Liver (tissue), 8 donors: ENCODE measurements at regions not wholly inside any gene's neighbourhood (a gene's known extent, or its start where the extent isn't known, plus 50 kb on each side); places are given as distances from the start of the nearest gene placed in this dataset.

Experiments used
- DNase-seq: peaks from one replicate; pipeline ENCODE4 v3.0.0-alpha.2; 2017; ENCODE audit warnings: low spot score
- H3K27ac ChIP-seq, 2 donors: one replicate each; pipeline ENCODE4 v1.7.0; 2013; ENCODE audit warnings: inconsistent platforms in 2 of 2, low read length in 2 of 2, control low read depth in 1 of 2, low read depth in 1 of 2, mild to moderate bottlenecking in 1 of 2
- H3K27me3 ChIP-seq, 4 donors: one replicate each; pipeline versions ENCODE4 v1.6.1 to v1.7.0; 2013; ENCODE audit warnings: low read length in 3 of 4, inconsistent platforms in 1 of 4, mild to moderate bottlenecking in 1 of 4, moderate library complexity in 1 of 4; ENCODE audit not compliant: control insufficient read depth in 4 of 4, insufficient read depth in 4 of 4
- H3K36me3 ChIP-seq, 4 donors: one replicate each; pipeline versions ENCODE4 v1.6.1 to v1.7.0; 2013; ENCODE audit warnings: low read length in 3 of 4, mild to moderate bottlenecking in 3 of 4, low read depth in 1 of 4, moderate library complexity in 1 of 4; ENCODE audit not compliant: control insufficient read depth in 4 of 4, insufficient read depth in 3 of 4
- H3K4me1 ChIP-seq, 4 donors: one replicate each; pipeline versions ENCODE4 v1.6.1 to v1.7.0; 2013; ENCODE audit warnings: low read length in 3 of 4, mild to moderate bottlenecking in 3 of 4, moderate library complexity in 1 of 4; ENCODE audit not compliant: control insufficient read depth in 4 of 4, insufficient read depth in 4 of 4
- H3K4me3 ChIP-seq, 3 donors: one replicate each; pipeline versions ENCODE4 v1.6.1 to v1.7.0; 2013; ENCODE audit warnings: low read length in 3 of 3, control low read depth in 1 of 3, low read depth in 1 of 3, mild to moderate bottlenecking in 1 of 3
- H3K9ac ChIP-seq, 2 donors: one replicate each; pipeline ENCODE4 v1.7.0; 2013; ENCODE audit warnings: low read length in 2 of 2, mild to moderate bottlenecking in 2 of 2, moderate library complexity in 2 of 2, control low read depth in 1 of 2, low read depth in 1 of 2
- H3K9me3 ChIP-seq, 4 donors: one replicate each; pipeline versions ENCODE4 v1.6.1 to v1.7.0; 2013; ENCODE audit warnings: low read length in 3 of 4; ENCODE audit not compliant: control insufficient read depth in 4 of 4
- EGR1 ChIP-seq, 2 donors: IDR thresholded peaks; 2 replicates each; pipeline ENCODE4 v1.6.1; 2016 to 2018; ENCODE audit warnings: antibody characterized with exemption in 2 of 2, low read depth in 2 of 2
- FOXA1 ChIP-seq: IDR thresholded peaks from 2 replicates; pipeline ENCODE4 v1.6.1; 2016; ENCODE audit warnings: antibody characterized with exemption
- FOXA2 ChIP-seq: IDR thresholded peaks from 2 replicates; pipeline ENCODE4 v1.6.1; 2016; ENCODE audit warnings: antibody characterized with exemption
- GABPA ChIP-seq, 2 donors: IDR thresholded peaks in 1 of 2; conservative IDR thresholded peaks in 1 of 2; 2 replicates each; pipeline ENCODE4 v1.6.1; 2016; ENCODE audit warnings: antibody characterized with exemption in 2 of 2, mild to moderate bottlenecking in 1 of 2, moderate library complexity in 1 of 2
- HNF4A ChIP-seq, 2 donors: conservative IDR thresholded peaks; 2 replicates each; pipeline ENCODE4 v1.6.1; 2016; ENCODE audit warnings: antibody characterized with exemption in 2 of 2, mild to moderate bottlenecking in 2 of 2
- HNF4G ChIP-seq: IDR thresholded peaks from 2 replicates; pipeline ENCODE4 v1.6.1; 2016; ENCODE audit warnings: antibody characterized with exemption
- JUND ChIP-seq, 2 donors: IDR thresholded peaks; 2 replicates each; pipeline ENCODE4 v1.6.1; 2016; ENCODE audit warnings: antibody characterized with exemption in 2 of 2
- NR2F2 ChIP-seq: IDR thresholded peaks from 2 replicates; pipeline ENCODE4 v1.6.1; 2016; ENCODE audit warnings: antibody characterized with exemption
- RAD21 ChIP-seq, 2 donors: IDR thresholded peaks; 2 replicates each; pipeline ENCODE4 v1.6.1; 2016; ENCODE audit warnings: antibody characterized with exemption in 2 of 2, mild to moderate bottlenecking in 2 of 2
- RXRA ChIP-seq, 2 donors: IDR thresholded peaks; 2 replicates each; pipeline ENCODE4 v1.6.1; 2017 to 2018; ENCODE audit warnings: antibody characterized with exemption in 2 of 2, mild to moderate bottlenecking in 1 of 2
- SP1 ChIP-seq: IDR thresholded peaks from 2 replicates; pipeline ENCODE4 v1.6.1; 2018; ENCODE audit warnings: antibody characterized with exemption, mild to moderate bottlenecking
- TAF1 ChIP-seq: conservative IDR thresholded peaks from 2 replicates; pipeline ENCODE4 v1.6.1; 2016; ENCODE audit warnings: antibody characterized with exemption, mild to moderate bottlenecking
- WGBS: extraction: QIAGEN DNeasy Blood & Tissue Kit; methylation state at CpG from one replicate; pipeline ENCODE4 v1.1.7; 2013; 5-methylcytosine and 5-hydroxymethylcytosine counted together
- TF ChIP-seq, protein P1 (sequence below): IDR thresholded peaks from 2 replicates; pipeline ENCODE4 v1.6.1; 2016; ENCODE audit warnings: antibody characterized with exemption
- TF ChIP-seq, protein P2 (sequence below): fragments of 150-350 bp; IDR thresholded peaks from 2 replicates; pipeline ENCODE4 v1.5.1; 2017; ENCODE audit warnings: improper control_type of control experiment, low read depth, low read length; ENCODE audit not compliant: missing input control
- TF ChIP-seq, protein P3 (sequence below): IDR thresholded peaks from 2 replicates; pipeline ENCODE4 v1.6.1; 2016; ENCODE audit warnings: antibody characterized with exemption
- TF ChIP-seq, protein P4 (sequence below): IDR thresholded peaks from 2 replicates; pipeline ENCODE4 v1.6.1; 2016; ENCODE audit warnings: antibody characterized with exemption, mild to moderate bottlenecking
- donor health status: healthy.
- donor health status: healthy.
- donor health status: healthy.
- donor health status: healthy.
- donor health status: healthy.

DNA sequence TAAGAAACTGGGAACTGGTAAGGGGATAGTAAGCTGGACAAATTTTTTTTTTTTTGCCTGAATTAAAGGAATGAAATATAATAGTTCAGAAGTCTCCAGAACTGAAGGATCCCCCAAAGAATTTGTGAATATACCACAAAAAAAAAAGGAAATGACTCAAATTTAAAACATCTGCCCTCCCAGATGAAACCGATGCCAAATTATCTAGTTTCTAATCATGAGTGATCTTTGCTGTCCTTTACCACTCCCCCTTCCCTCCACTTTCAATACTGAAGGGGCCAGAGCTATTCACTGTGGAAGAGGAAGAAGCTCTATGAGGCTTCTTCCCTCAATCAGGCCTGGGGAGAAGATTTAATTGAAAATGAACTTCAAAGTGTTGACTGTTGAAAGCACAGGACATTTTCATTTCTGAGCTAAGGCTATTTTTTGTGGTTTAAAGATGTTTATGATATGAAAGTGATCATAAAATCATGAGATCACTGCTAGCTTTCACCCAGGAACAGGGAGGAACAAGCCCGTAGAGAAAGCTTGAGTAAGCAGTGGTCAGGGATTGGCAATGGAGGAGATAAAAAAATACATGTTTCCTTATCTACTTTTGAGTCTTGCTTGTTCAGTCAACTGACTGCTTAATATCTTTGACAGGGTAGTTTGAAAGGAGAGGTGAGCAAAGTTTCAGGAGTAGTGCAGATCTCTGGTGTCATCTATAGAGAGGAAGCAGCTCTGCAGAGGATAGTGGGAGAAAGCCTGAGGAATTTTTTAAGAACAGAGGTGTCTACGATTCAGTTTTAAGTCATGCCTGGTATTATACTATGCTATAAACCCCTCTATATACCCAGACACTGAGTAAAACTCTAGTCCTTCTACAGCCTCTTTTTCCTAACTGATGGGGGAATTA is 409.5 kb upstream of the FIGN start:
- H3K27ac ChIP-seq: no peak overlapping the region
- H3K4me1 ChIP-seq: no peaks in the 10 kb centered on the region
- WGBS: 61% methylated on average over 3 of the region's 3 CpGs
- no peak overlapping the region for H3K9ac ChIP-seq
- no peak overlapping the region for H3K4me3 ChIP-seq
- H3K36me3 ChIP-seq: no peaks in the 10 kb centered on the region
- no peak for DNase-seq
- no peaks in the 10 kb centered on the region for H3K9me3 ChIP-seq
- TF ChIP-seq SP1 (no peak), HNF4A (conservative IDR thresholded peaks at IDR 0.05) (no peak)
- peaks cover 0 to 4% (median 0%) of the 10 kb centered on the region in 4 donors for H3K27me3 ChIP-seq

DNA sequence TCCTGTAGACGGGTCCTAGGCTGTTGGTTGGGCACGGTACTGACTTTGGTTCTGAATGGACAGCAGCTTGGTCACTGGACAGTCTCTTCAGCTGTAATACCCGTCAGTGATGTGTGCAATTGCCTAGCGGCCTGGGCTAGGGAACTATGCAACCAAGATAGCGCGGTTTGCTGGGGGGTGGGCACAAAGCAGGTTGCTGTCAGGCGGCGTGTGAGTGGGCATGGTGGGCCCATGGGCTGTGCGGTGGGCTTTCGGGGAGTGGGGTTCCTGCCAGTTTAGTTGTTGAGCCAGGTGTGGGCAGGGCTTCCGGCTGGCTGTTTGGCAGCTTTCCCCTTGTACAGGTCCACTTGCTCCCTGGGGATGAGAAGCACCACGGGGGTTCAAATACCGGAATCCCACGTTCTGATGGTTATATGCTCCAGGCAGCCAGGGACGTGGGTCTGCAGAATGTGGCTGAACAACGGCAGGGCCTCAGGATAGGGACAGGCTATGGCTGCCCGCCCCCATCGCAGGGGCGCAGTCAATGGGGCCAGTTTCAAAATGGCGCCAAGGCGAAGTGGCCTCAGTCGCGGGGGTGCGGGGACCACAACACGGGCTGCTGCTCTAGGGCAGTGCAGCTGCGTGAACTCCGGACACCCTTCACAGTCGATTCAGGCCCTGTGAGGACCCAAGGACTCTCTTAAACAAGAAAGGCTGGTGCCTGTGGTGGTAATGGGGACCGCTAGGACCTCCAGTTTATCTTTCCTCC is 407.5 kb upstream of the FIGN start:
- Histone ChIP-seq H3K36me3 (no peaks in the 10 kb centered on the region), H3K9me3 (no peaks in the 10 kb centered on the region), H3K27ac (no peak overlapping the region), H3K4me3 (no peak overlapping the region), H3K27me3 (peaks cover 0 to 4% (median 0%) of the 10 kb centered on the region in 4 donors), H3K4me1 (no peaks in the 10 kb centered on the region), H3K9ac (no peak overlapping the region)
- TF ChIP-seq TAF1 (no peak), EGR1 (IDR thresholded peaks at IDR 0.05; ENCODE audit: low read depth in 2 of 2) (no peak), FOXA1 (no peak), FOXA2 (no peak)
- TF ChIP-seq, protein P1, sequence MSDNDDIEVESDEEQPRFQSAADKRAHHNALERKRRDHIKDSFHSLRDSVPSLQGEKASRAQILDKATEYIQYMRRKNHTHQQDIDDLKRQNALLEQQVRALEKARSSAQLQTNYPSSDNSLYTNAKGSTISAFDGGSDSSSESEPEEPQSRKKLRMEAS: no peak
- TF ChIP-seq, protein P2, sequence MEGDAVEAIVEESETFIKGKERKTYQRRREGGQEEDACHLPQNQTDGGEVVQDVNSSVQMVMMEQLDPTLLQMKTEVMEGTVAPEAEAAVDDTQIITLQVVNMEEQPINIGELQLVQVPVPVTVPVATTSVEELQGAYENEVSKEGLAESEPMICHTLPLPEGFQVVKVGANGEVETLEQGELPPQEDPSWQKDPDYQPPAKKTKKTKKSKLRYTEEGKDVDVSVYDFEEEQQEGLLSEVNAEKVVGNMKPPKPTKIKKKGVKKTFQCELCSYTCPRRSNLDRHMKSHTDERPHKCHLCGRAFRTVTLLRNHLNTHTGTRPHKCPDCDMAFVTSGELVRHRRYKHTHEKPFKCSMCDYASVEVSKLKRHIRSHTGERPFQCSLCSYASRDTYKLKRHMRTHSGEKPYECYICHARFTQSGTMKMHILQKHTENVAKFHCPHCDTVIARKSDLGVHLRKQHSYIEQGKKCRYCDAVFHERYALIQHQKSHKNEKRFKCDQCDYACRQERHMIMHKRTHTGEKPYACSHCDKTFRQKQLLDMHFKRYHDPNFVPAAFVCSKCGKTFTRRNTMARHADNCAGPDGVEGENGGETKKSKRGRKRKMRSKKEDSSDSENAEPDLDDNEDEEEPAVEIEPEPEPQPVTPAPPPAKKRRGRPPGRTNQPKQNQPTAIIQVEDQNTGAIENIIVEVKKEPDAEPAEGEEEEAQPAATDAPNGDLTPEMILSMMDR: no peak
- 93% methylated on average over 29 of the region's 29 CpGs for WGBS
- DNase-seq: no peak

DNA sequence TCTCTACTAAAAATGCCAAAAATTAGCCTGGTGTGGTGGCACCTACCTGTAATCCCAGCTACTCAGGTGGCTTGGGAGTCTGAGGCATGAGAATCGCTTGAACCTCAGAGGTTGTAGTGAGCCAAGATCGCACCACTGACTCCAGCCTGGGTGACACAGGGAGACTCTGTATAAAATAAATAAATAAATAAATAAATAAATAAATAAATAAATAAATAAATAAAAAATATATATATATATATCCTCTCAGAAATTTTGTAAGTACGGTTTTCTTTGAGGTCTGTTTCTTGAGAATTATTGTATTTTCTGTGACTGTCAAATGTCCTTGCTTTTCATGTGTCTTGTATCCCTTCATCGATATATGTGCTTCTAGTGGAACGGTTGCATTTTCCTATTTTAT is 406.9 kb upstream of the FIGN start:
- WGBS: 96% methylated on average over 5 of the region's 5 CpGs
- Histone ChIP-seq H3K4me3 (no peak overlapping the region), H3K36me3 (no peaks in the 10 kb centered on the region), H3K9me3 (no peaks in the 10 kb centered on the region), H3K27ac (no peak overlapping the region), H3K27me3 (peaks cover 0 to 4% (median 0%) of the 10 kb centered on the region in 4 donors), H3K4me1 (no peaks in the 10 kb centered on the region), H3K9ac (no peak overlapping the region)
- no peak for DNase-seq
- no peak for TF ChIP-seq JUND (IDR thresholded peaks at IDR 0.05)
- TF ChIP-seq NR2F2: no peak
- TF ChIP-seq RAD21 (IDR thresholded peaks at IDR 0.05): no peak
- TF ChIP-seq, protein P2: no peak
- no peak for TF ChIP-seq HNF4A (conservative IDR thresholded peaks at IDR 0.05)
- TF ChIP-seq, protein P1: no peak
- TF ChIP-seq HNF4G: no peak
- TF ChIP-seq, protein P3, sequence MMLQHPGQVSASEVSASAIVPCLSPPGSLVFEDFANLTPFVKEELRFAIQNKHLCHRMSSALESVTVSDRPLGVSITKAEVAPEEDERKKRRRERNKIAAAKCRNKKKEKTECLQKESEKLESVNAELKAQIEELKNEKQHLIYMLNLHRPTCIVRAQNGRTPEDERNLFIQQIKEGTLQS: no peak
- TF ChIP-seq FOXA2: no peak
- TF ChIP-seq GABPA (IDR thresholded peaks at IDR 0.05 in 1 of 2, conservative IDR thresholded peaks at IDR 0.05 in 1 of 2): no peak
- TF ChIP-seq FOXA1: no peak
- TF ChIP-seq RXRA (IDR thresholded peaks at IDR 0.05): no peak
- TF ChIP-seq, protein P4, sequence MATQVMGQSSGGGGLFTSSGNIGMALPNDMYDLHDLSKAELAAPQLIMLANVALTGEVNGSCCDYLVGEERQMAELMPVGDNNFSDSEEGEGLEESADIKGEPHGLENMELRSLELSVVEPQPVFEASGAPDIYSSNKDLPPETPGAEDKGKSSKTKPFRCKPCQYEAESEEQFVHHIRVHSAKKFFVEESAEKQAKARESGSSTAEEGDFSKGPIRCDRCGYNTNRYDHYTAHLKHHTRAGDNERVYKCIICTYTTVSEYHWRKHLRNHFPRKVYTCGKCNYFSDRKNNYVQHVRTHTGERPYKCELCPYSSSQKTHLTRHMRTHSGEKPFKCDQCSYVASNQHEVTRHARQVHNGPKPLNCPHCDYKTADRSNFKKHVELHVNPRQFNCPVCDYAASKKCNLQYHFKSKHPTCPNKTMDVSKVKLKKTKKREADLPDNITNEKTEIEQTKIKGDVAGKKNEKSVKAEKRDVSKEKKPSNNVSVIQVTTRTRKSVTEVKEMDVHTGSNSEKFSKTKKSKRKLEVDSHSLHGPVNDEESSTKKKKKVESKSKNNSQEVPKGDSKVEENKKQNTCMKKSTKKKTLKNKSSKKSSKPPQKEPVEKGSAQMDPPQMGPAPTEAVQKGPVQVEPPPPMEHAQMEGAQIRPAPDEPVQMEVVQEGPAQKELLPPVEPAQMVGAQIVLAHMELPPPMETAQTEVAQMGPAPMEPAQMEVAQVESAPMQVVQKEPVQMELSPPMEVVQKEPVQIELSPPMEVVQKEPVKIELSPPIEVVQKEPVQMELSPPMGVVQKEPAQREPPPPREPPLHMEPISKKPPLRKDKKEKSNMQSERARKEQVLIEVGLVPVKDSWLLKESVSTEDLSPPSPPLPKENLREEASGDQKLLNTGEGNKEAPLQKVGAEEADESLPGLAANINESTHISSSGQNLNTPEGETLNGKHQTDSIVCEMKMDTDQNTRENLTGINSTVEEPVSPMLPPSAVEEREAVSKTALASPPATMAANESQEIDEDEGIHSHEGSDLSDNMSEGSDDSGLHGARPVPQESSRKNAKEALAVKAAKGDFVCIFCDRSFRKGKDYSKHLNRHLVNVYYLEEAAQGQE: no peak
- no peak for TF ChIP-seq TAF1
